ENCODE measurements at regions not wholly inside any gene's neighbourhood (a gene's known extent, or its start where the extent isn't known, plus 50 kb on each side); places are given as distances from the start of the nearest gene placed in this dataset.

GRCh38 chr1:38456531-38456876 lies 403.1 kb downstream of the RRAGC start:
- no peak overlapping the region for H3K4me3 ChIP-seq (ENCODE audit: low read depth, low read length)
- TF ChIP-seq CTCF (IDR thresholded peaks at IDR 0.05; ENCODE audit: insufficient read depth, low read depth, low read length, missing control alignments), result no peak
- no peak for DNase-seq (ENCODE audit: low read depth)

DNA sequence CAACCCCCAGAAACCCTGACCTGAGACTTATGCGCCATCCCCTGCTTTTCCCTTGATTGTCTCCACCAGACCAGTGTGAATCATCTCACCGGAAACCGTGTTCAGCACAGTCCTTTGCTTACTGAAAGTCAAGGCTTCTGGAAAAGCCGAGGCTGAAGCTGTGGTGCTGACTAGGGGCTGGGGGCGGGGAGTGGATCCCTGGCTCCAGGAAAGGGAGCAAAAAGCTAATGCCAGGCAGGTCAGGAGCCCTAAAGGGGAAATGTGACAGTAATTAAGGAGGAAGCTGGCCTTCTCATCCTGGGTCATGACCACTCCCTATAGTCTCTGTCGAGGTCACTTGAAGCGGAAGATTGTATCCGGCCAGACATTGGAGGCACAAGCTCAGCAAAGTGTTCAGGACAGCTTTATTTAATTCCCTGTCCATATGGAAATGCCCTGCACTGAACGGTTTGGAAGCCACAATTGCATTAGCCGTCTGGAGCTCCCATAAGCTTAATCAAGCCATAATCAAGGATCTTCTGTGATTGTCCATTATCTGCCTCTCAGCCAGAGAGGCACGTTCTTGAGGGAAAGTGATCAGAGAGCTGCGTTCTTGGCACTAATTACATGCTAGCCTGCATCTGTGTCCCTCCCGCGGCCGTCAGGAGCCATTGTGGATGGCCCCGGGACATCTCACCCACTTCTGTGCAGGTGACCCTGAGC lies 403.6 kb downstream of the RRAGC start:
- no peak overlapping the region for H3K4me3 ChIP-seq (ENCODE audit: low read depth, low read length)
- TF ChIP-seq CTCF (IDR thresholded peaks at IDR 0.05; ENCODE audit: insufficient read depth, low read depth, low read length, missing control alignments), result no peak
- DNase-seq (ENCODE audit: low read depth), result no peak

DNA sequence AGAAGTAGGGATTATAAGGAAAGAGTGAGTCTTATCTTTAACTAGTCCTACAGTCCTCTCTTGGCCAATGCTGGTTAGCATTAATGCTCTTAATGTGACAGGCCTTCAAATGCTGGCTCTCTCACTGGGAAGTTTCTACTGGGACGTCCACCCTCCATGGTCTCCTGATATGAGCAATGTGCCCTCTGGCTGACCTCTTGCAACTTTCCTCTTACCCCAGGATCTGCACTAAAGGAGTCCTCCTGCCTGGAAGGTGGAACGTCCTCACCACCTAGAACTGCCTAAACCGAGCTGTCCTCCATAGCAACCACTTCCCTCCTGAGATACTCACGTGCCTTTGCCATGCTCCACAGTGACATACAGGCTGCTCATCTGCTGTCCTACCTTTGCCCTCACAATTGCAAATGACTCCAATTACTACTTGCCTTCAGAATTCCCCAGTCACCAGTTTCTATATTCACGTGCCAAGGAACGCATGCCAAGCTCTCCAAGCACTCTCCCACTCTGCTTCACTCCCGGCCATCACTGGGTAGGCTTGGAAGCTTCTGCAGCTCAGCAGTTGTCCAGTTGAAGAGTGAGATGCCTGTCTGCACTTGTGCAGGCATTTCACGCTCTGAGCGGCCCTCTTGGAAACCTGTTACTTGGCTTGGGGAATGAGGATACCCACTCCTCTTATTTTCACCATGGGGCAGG lies 404.7 kb downstream of the RRAGC start:
- no peak overlapping the region for H3K4me3 ChIP-seq (ENCODE audit: low read depth, low read length)
- no peak for DNase-seq (ENCODE audit: low read depth)
- no peak for TF ChIP-seq CTCF (IDR thresholded peaks at IDR 0.05; ENCODE audit: insufficient read depth, low read depth, low read length, missing control alignments)

GRCh38 chr1:38454236-38454635 lies 405.3 kb downstream of the RRAGC start:
- TF ChIP-seq CTCF (IDR thresholded peaks at IDR 0.05; ENCODE audit: insufficient read depth, low read depth, low read length, missing control alignments), result no peak
- DNase-seq (ENCODE audit: low read depth), result no peak
- no peak overlapping the region for H3K4me3 ChIP-seq (ENCODE audit: low read depth, low read length)

DNA sequence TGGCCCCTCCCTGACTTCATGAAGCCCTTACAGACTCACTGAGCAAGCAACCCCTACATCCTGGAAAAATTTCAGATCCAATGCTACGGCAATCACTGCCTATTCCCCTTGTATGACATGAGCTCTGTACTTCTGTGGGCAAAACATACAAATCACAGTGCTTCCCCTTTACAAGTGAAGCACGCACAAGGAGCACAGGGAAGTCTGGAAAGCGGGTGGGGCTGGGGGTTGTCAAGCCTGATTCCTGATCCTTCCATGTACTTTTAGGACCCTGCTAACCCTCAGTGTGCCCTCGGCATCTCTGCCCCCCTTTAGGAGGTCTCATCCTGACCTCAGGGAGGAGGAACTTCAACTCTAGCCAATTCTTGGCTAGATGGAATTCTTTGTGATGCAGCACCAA lies 405.7 kb upstream of the POU3F1 start:
- no peak for DNase-seq (ENCODE audit: low read depth)
- no peak for TF ChIP-seq CTCF (IDR thresholded peaks at IDR 0.05; ENCODE audit: insufficient read depth, low read depth, low read length, missing control alignments)
- H3K4me3 ChIP-seq (ENCODE audit: low read depth, low read length), result no peak overlapping the region

- no peak for TF ChIP-seq CTCF (IDR thresholded peaks at IDR 0.05; ENCODE audit: insufficient read depth, low read depth, low read length, missing control alignments)
- H3K4me3 ChIP-seq (ENCODE audit: low read depth, low read length), result no peak overlapping the region
- no peak for DNase-seq (ENCODE audit: low read depth)
Observed at GRCh38 chr1:38451541-38451993, 405.0 kb upstream of the POU3F1 start.

Measured in GM12865 (cell line).